ENCODE measurements at regions not wholly inside any gene's neighbourhood (a gene's known extent, or its start where the extent isn't known, plus 50 kb on each side); places are given as distances from the start of the nearest gene placed in this dataset.

GRCh38 chr21:19969156-19969555, 1029.1 kb upstream of the NCAM2 start:
- ChIA-PET CTCF (no interaction called here), POLR2A (no interaction called here)
- Histone ChIP-seq H3K79me2 (ENCODE audit: control insufficient read depth, insufficient read depth, low read length) (no peaks in the 10 kb centered on the region), H4K20me1 (replicated peaks; ENCODE audit: control insufficient read depth, extremely low read depth, insufficient read depth, low read length) (no peaks in the 10 kb centered on the region), H3K9me3 (replicated peaks; ENCODE audit: control insufficient read depth, insufficient read depth, low read length) (no peaks in the 10 kb centered on the region), H3K4me3 (replicated peaks in 1 of 3; ENCODE audit: insufficient read depth in 1 of 3, low read depth in 1 of 3, low read length in 3 of 3) (no peak overlapping the region), H3K9ac (replicated peaks; ENCODE audit: extremely low read depth, insufficient read depth, low read length) (no peak overlapping the region), H3K9me1 (replicated peaks; ENCODE audit: control insufficient read depth, extremely low read depth, insufficient read depth, low read length) (no peaks in the 10 kb centered on the region), H3K4me2 (ENCODE audit: insufficient read depth, low read length) (no peak overlapping the region), H3K27ac (ENCODE audit: insufficient read depth, low read depth, low read length) (no peak overlapping the region), H3K4me1 (ENCODE audit: control insufficient read depth, extremely low read depth, insufficient read depth, low read length) (no peaks in the 10 kb centered on the region), H2AFZ (ENCODE audit: low read depth, low read length) (no peak overlapping the region), H3K27me3 (ENCODE audit: control insufficient read depth in 2 of 2, insufficient read depth in 2 of 2, low read length in 2 of 2) (no peaks in the 10 kb centered on the region), H3K36me3 (ENCODE audit: control insufficient read depth in 2 of 2, extremely low read depth in 1 of 2, insufficient read depth in 2 of 2, low read length in 2 of 2) (no peaks in the 10 kb centered on the region)
- intact Hi-C loops (cut with micrococcal nuclease) (no loop called here), dilution Hi-C loops (cut with MboI; ENCODE audit: extremely low pct_ligation_motif_present, low sequenced_read_pairs) (no loop called here)
- TF ChIP-seq FOS (IDR thresholded peaks at IDR 0.05; ENCODE audit: borderline replicate concordance, insufficient read depth, low read length): no peak
- no peak for TF ChIP-seq JUN (IDR thresholded peaks at IDR 0.05; ENCODE audit: borderline replicate concordance, insufficient read depth, insufficient read length, low read depth)
- DNase-seq (ENCODE audit: low read depth, low spot score): no peak
- BruUV-seq (replicated peaks): no TSS peak
- no peak for FAIRE-seq

DNA sequence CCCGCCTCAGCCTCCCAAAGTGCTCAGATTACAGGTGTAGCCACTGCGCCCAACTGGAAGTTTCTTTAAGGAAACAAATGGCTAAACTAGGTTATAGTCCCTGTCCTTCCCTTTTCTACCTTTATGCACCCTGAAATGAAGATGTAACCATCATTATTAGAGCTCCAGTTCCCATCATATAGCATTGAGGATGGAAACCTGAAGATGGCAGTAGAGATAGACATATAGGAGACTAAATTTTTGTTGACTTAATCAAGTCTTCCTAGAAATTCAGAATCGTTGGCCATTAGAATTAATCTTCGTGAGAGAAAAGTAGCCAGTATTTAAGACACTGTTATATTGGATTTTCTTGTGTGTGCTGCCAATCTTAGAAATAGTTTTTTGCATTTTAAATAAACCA, 1016.3 kb upstream of the NCAM2 start:
- FAIRE-seq: no peak
- no peaks in the 10 kb centered on the region for H3K9me3 ChIP-seq (replicated peaks; ENCODE audit: control insufficient read depth, insufficient read depth, low read length)
- no peaks in the 10 kb centered on the region for H3K9me1 ChIP-seq (replicated peaks; ENCODE audit: control insufficient read depth, extremely low read depth, insufficient read depth, low read length)
- TF ChIP-seq, protein P1, sequence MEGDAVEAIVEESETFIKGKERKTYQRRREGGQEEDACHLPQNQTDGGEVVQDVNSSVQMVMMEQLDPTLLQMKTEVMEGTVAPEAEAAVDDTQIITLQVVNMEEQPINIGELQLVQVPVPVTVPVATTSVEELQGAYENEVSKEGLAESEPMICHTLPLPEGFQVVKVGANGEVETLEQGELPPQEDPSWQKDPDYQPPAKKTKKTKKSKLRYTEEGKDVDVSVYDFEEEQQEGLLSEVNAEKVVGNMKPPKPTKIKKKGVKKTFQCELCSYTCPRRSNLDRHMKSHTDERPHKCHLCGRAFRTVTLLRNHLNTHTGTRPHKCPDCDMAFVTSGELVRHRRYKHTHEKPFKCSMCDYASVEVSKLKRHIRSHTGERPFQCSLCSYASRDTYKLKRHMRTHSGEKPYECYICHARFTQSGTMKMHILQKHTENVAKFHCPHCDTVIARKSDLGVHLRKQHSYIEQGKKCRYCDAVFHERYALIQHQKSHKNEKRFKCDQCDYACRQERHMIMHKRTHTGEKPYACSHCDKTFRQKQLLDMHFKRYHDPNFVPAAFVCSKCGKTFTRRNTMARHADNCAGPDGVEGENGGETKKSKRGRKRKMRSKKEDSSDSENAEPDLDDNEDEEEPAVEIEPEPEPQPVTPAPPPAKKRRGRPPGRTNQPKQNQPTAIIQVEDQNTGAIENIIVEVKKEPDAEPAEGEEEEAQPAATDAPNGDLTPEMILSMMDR (IDR thresholded peaks at IDR 0.05; ENCODE audit: extremely low read depth in 1 of 2, insufficient read depth in 1 of 2, low read depth in 1 of 2, low read length in 2 of 2): no peak
- TF ChIP-seq EZH2 (IDR thresholded peaks at IDR 0.05; ENCODE audit: borderline replicate concordance, low read depth, low read length, severe bottlenecking): no peak
- no peak for TF ChIP-seq JUN (IDR thresholded peaks at IDR 0.05; ENCODE audit: borderline replicate concordance, insufficient read depth, insufficient read length, low read depth)
- no peak for TF ChIP-seq FOS (IDR thresholded peaks at IDR 0.05; ENCODE audit: borderline replicate concordance, insufficient read depth, low read length)
- TF ChIP-seq, protein P2, sequence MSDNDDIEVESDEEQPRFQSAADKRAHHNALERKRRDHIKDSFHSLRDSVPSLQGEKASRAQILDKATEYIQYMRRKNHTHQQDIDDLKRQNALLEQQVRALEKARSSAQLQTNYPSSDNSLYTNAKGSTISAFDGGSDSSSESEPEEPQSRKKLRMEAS (IDR thresholded peaks at IDR 0.05; ENCODE audit: insufficient read depth, insufficient read length): no peak
- TF ChIP-seq POLR2AphosphoS5 (IDR thresholded peaks at IDR 0.05; ENCODE audit: insufficient read depth, low read depth, low read length): no peak
- no peak for TF ChIP-seq MYC (IDR thresholded peaks at IDR 0.05; ENCODE audit: low read depth, low read length)
- TF ChIP-seq GATA2 (IDR thresholded peaks at IDR 0.05; ENCODE audit: insufficient read depth, insufficient read length, low read depth, low read length): no peak
- no peak for TF ChIP-seq POLR2A (IDR thresholded peaks at IDR 0.05; ENCODE audit: low read depth, low read length)
- dilution Hi-C loops (cut with MboI; ENCODE audit: extremely low pct_ligation_motif_present, low sequenced_read_pairs): no loop called here
- no peak overlapping the region for H2AFZ ChIP-seq (ENCODE audit: low read depth, low read length)
- no peak overlapping the region for H3K4me2 ChIP-seq (ENCODE audit: insufficient read depth, low read length)
- no TSS peak for BruUV-seq (replicated peaks)
- no peak for DNase-seq (ENCODE audit: low read depth, low spot score)
- H3K4me3 ChIP-seq (replicated peaks in 1 of 3; ENCODE audit: insufficient read depth in 1 of 3, low read depth in 1 of 3, low read length in 3 of 3): no peak overlapping the region
- H3K27ac ChIP-seq (ENCODE audit: insufficient read depth, low read depth, low read length): no peak overlapping the region
- H3K4me1 ChIP-seq (ENCODE audit: control insufficient read depth, extremely low read depth, insufficient read depth, low read length): no peaks in the 10 kb centered on the region
- intact Hi-C loops (cut with micrococcal nuclease): no loop called here
- CTCF ChIA-PET: interaction anchor here (1.0 kb wide), 1 partner anchor 59 kb away, joined by 3 read pairs; no protein-coding TSS in a partner anchor
- H3K9ac ChIP-seq (replicated peaks; ENCODE audit: extremely low read depth, insufficient read depth, low read length): no peak overlapping the region
- H3K36me3 ChIP-seq (ENCODE audit: control insufficient read depth in 2 of 2, extremely low read depth in 1 of 2, insufficient read depth in 2 of 2, low read length in 2 of 2): no peaks in the 10 kb centered on the region
- POLR2A ChIA-PET: no interaction called here
- H4K20me1 ChIP-seq (replicated peaks; ENCODE audit: control insufficient read depth, extremely low read depth, insufficient read depth, low read length): no peaks in the 10 kb centered on the region
- H3K79me2 ChIP-seq (ENCODE audit: control insufficient read depth, insufficient read depth, low read length): no peaks in the 10 kb centered on the region
- no peaks in the 10 kb centered on the region for H3K27me3 ChIP-seq (ENCODE audit: control insufficient read depth in 2 of 2, insufficient read depth in 2 of 2, low read length in 2 of 2)

Measured in endothelial cell of umbilical vein (primary cell).